HCT116 (cell line): ENCODE measurements at regions not wholly inside any gene's neighbourhood (a gene's known extent, or its start where the extent isn't known, plus 50 kb on each side); places are given as distances from the start of the nearest gene placed in this dataset.

Source experiments
- ATAC-seq: fragments of 200-7000 bp; cut with Tn5 transposase; 2 replicates; pipeline ENCODE4 v1.9.1; 2020; ENCODE audit warnings: mild to moderate bottlenecking, moderate library complexity
- BruUV-seq: library from RNA; stranded (reverse); fragments of 400-500 nt; replicated peaks from 2 replicates; lab custom pipeline; 2021; lab: Mats Ljungman, UMichigan
- CTCF ChIA-PET: fragments of 300-600 bp; sonication (Branson Sonifier 250); formaldehyde crosslinking; loops from one replicate; lab custom pipeline; 2021; ENCODE audit warnings: antibody characterized with exemption; lab: Charles Lee
- POLR2A ChIA-PET: fragments of 300-600, 350-600 bp; sonication (Branson Sonifier 250); formaldehyde crosslinking; loops from one replicate; lab custom pipeline; 2021; ENCODE audit warnings: antibody characterized with exemption; lab: Charles Lee
- RAD21 ChIA-PET, 2 experiments: fragments of 300-600 bp; sonication (Branson Sonifier 250); formaldehyde crosslinking; loops; one replicate each; lab custom pipeline; 2023; ENCODE audit warnings: low total read pairs in 2 of 2; ENCODE audit not compliant: uncharacterized antibody in 2 of 2, unreplicated experiment in 2 of 2, low non-redundant PET in 1 of 2; lab: Charles Lee
- DNase-seq: peaks from one replicate; pipeline ENCODE4 v3.0.0-alpha.2; 2010; ENCODE audit warnings: low read depth, low spot score
- H2AFZ ChIP-seq: fragments of 200-600 bp; shearing (Covaris generic), sonication (generic); 2 replicates; pipeline ENCODE4 v1.6.1; 2017; ENCODE audit warnings: low read depth, mixed run types, mixed read lengths, antibody characterized with exemption, low read length; ENCODE audit not compliant: poor library complexity, severe bottlenecking
- H3K27ac ChIP-seq: 2 replicates; pipeline ENCODE4 v1.5.1; 2012; ENCODE audit warnings: low read depth, low read length
- H3K27me3 ChIP-seq: fragments of 200-600 bp; sonication (generic); 2 replicates; pipeline ENCODE4 v1.6.1; 2016; ENCODE audit warnings: mixed run types, low read length, mixed read lengths; ENCODE audit not compliant: insufficient read depth
- H3K36me3 ChIP-seq, 2 experiments: fragments of 200-500 bp in 1 of 2; fragments of 200-600 bp in 1 of 2; sonication (Bioruptor generic) in 1 of 2; sonication (generic) in 1 of 2; 2 replicates each; pipeline versions ENCODE4 v1.5.1 to v1.6.1; 2014 to 2016; ENCODE audit warnings: low read length in 2 of 2, inconsistent platforms in 1 of 2, mixed read lengths in 1 of 2, mixed run types in 1 of 2; ENCODE audit not compliant: insufficient read depth in 2 of 2, control insufficient read depth in 1 of 2
- H3K4me1 ChIP-seq, 2 experiments: fragments of 200-600 bp in 1 of 2; sonication (generic) in 1 of 2; 2 replicates each; pipeline versions ENCODE4 v1.5.1 to v1.6.1; 2012 to 2017; ENCODE audit warnings: low read length in 2 of 2, inconsistent platforms in 1 of 2, mild to moderate bottlenecking in 1 of 2, mixed read lengths in 1 of 2, mixed run types in 1 of 2, moderate library complexity in 1 of 2; ENCODE audit not compliant: insufficient read depth in 2 of 2, control insufficient read depth in 1 of 2
- H3K4me2 ChIP-seq: fragments of 200-600 bp; sonication (generic); 2 replicates; pipeline ENCODE4 v1.6.1; 2017; ENCODE audit warnings: mixed run types, low read length, mixed read lengths
- H3K4me3 ChIP-seq, 2 experiments: fragments of 200-600 bp in 1 of 2; sonication (generic) in 1 of 2; replicated peaks in 1 of 2; 2 replicates each; pipeline ENCODE4 v1.5.1; 2011 to 2016; ENCODE audit warnings: low read length in 2 of 2, control low read depth in 1 of 2, low read depth in 1 of 2, mild to moderate bottlenecking in 1 of 2, mixed read lengths in 1 of 2, mixed run types in 1 of 2
- H3K79me2 ChIP-seq: fragments of 200-600 bp; sonication (generic); 2 replicates; pipeline ENCODE4 v1.6.1; 2017; ENCODE audit warnings: mild to moderate bottlenecking, mixed run types, low read length, moderate library complexity, mixed read lengths; ENCODE audit not compliant: insufficient read depth
- H3K9ac ChIP-seq: fragments of 200-600 bp; sonication (generic); 2 replicates; pipeline ENCODE4 v1.6.1; 2016; ENCODE audit warnings: low read length, mixed read lengths
- H3K9me2 ChIP-seq: fragments of 200-600 bp; sonication (generic), shearing (Covaris generic); 2 replicates; pipeline ENCODE4 v1.6.1; 2017; ENCODE audit warnings: mixed run types, mild to moderate bottlenecking, moderate library complexity; ENCODE audit not compliant: insufficient read depth
- H3K9me3 ChIP-seq, 2 experiments: fragments of 200-500 bp in 1 of 2; fragments of 200-600 bp in 1 of 2; sonication (Bioruptor generic) in 1 of 2; sonication (generic) in 1 of 2; 2 replicates each; pipeline ENCODE4 v1.6.1; 2014 to 2017; ENCODE audit warnings: low read length in 2 of 2, mixed read lengths in 2 of 2, inconsistent platforms in 1 of 2, low read depth in 1 of 2, mild to moderate bottlenecking in 1 of 2, mixed run types in 1 of 2, moderate library complexity in 1 of 2; ENCODE audit not compliant: control insufficient read depth in 1 of 2, insufficient read depth in 1 of 2
- H4K20me1 ChIP-seq: fragments of 200-600 bp; sonication (generic), shearing (Covaris generic); 2 replicates; pipeline ENCODE4 v1.6.1; 2017; ENCODE audit warnings: mixed run types, mild to moderate bottlenecking, moderate library complexity; ENCODE audit not compliant: insufficient read depth
- JUND ChIP-seq: IDR thresholded peaks from 2 replicates; pipeline ENCODE4 v1.6.1; 2012
- ZFX ChIP-seq: fragments of 450-650 bp; IDR thresholded peaks from 2 replicates; pipeline ENCODE4 v1.6.1; 2017
- intact Hi-C: fragments of 100-400 bp; cut with micrococcal nuclease; formaldehyde crosslinking; loops from 2 replicates; pipeline ENCODE4 v1.10.0; 2022
- TF ChIP-seq, protein P1 (sequence below): IDR thresholded peaks from 2 replicates; pipeline ENCODE4 v1.6.1; 2012; ENCODE audit warnings: low read depth

DNA sequence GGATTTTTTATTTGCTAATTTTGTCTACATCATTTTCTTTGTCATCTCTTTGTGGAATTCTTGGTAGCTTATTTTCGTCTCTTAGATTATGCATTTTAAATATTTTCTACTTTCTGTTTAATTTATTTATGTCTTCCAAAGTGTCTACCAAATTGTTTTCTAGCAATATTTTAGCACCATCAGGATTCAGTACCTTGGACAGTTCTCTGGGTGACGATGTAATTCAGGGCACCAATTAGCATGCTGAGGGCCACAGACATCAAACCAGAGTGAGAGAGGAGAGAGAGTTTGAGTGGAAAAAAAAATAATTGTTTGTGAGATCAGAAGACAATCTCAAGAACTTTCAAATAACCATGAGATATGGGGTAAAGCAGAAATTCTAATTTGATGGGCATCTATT is 169.8 kb upstream of the CXADR start:
- H3K27me3 ChIP-seq: no peaks in the 10 kb centered on the region
- no peak for DNase-seq
- H3K4me1 ChIP-seq: no peaks in the 10 kb centered on the region
- intact Hi-C loops: no loop called here
- H2AFZ ChIP-seq: no peak overlapping the region
- BruUV-seq: no TSS peak
- H3K4me3 ChIP-seq: no peak overlapping the region
- H4K20me1 ChIP-seq: no peaks in the 10 kb centered on the region
- no peaks in the 10 kb centered on the region for H3K79me2 ChIP-seq
- no peaks in the 10 kb centered on the region for H3K36me3 ChIP-seq
- TF ChIP-seq, protein P1, sequence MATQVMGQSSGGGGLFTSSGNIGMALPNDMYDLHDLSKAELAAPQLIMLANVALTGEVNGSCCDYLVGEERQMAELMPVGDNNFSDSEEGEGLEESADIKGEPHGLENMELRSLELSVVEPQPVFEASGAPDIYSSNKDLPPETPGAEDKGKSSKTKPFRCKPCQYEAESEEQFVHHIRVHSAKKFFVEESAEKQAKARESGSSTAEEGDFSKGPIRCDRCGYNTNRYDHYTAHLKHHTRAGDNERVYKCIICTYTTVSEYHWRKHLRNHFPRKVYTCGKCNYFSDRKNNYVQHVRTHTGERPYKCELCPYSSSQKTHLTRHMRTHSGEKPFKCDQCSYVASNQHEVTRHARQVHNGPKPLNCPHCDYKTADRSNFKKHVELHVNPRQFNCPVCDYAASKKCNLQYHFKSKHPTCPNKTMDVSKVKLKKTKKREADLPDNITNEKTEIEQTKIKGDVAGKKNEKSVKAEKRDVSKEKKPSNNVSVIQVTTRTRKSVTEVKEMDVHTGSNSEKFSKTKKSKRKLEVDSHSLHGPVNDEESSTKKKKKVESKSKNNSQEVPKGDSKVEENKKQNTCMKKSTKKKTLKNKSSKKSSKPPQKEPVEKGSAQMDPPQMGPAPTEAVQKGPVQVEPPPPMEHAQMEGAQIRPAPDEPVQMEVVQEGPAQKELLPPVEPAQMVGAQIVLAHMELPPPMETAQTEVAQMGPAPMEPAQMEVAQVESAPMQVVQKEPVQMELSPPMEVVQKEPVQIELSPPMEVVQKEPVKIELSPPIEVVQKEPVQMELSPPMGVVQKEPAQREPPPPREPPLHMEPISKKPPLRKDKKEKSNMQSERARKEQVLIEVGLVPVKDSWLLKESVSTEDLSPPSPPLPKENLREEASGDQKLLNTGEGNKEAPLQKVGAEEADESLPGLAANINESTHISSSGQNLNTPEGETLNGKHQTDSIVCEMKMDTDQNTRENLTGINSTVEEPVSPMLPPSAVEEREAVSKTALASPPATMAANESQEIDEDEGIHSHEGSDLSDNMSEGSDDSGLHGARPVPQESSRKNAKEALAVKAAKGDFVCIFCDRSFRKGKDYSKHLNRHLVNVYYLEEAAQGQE: peak; percentile 58
- TF ChIP-seq ZFX: no peak
- TF ChIP-seq, all 23 proteins: peak for 1
- Histone ChIP-seq H3K9me3 (no peaks in the 10 kb centered on the region), H3K27ac (no peak overlapping the region), H3K4me2 (no peak overlapping the region), H3K9me2 (no peaks in the 10 kb centered on the region), H3K9ac (no peak overlapping the region)
- CTCF ChIA-PET: no interaction called here
- ATAC-seq: no peak
- RAD21 ChIA-PET: no interaction called here
- POLR2A ChIA-PET: no interaction called here

DNA sequence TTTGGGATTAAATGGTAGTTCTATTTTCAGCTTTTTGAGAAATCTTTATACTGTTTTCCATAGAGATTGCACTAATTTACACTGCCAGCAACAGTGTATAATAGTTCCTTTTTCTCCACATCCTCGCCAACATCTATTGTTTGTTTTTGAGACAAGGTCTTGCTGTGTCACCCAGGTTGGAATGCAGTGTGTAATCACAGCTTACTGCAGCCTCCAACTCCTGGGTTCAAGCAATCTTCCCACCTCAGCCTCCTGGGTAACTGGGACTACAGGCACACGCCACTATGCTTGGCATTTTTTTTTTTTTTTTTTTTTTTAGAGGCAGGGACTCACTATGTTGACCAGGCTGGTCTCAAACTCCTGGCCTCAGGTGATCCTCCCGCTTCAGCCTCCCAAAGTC is 164.5 kb upstream of the CXADR start:
- no peak for ATAC-seq
- no peak for TF ChIP-seq JUND
- no peaks in the 10 kb centered on the region for H3K27me3 ChIP-seq
- intact Hi-C loops: no loop called here
- no peaks in the 10 kb centered on the region for H3K4me1 ChIP-seq
- ChIA-PET RAD21 (no interaction called here), CTCF (no interaction called here), POLR2A (no interaction called here)
- no peaks in the 10 kb centered on the region for H3K36me3 ChIP-seq
- H3K27ac ChIP-seq: no peak overlapping the region
- DNase-seq: no peak
- H2AFZ ChIP-seq: no peak overlapping the region
- no peaks in the 10 kb centered on the region for H4K20me1 ChIP-seq
- no peak overlapping the region for H3K4me2 ChIP-seq
- H3K4me3 ChIP-seq: no peak overlapping the region
- H3K9ac ChIP-seq: no peak overlapping the region
- H3K79me2 ChIP-seq: no peaks in the 10 kb centered on the region
- no TSS peak for BruUV-seq
- no peaks in the 10 kb centered on the region for H3K9me2 ChIP-seq
- H3K9me3 ChIP-seq: no peaks in the 10 kb centered on the region
